Liver (tissue), 8 donors: ENCODE measurements at regions not wholly inside any gene's neighbourhood (a gene's known extent, or its start where the extent isn't known, plus 50 kb on each side); places are given as distances from the start of the nearest gene placed in this dataset.

Experiments
- DNase-seq: peaks from one replicate; pipeline ENCODE4 v3.0.0-alpha.2; 2017; ENCODE audit warnings: low spot score
- H3K27ac ChIP-seq, 2 donors: one replicate each; pipeline ENCODE4 v1.7.0; 2013; ENCODE audit warnings: inconsistent platforms in 2 of 2, low read length in 2 of 2, control low read depth in 1 of 2, low read depth in 1 of 2, mild to moderate bottlenecking in 1 of 2
- H3K27me3 ChIP-seq, 4 donors: one replicate each; pipeline versions ENCODE4 v1.6.1 to v1.7.0; 2013; ENCODE audit warnings: low read length in 3 of 4, inconsistent platforms in 1 of 4, mild to moderate bottlenecking in 1 of 4, moderate library complexity in 1 of 4; ENCODE audit not compliant: control insufficient read depth in 4 of 4, insufficient read depth in 4 of 4
- H3K36me3 ChIP-seq, 4 donors: one replicate each; pipeline versions ENCODE4 v1.6.1 to v1.7.0; 2013; ENCODE audit warnings: low read length in 3 of 4, mild to moderate bottlenecking in 3 of 4, low read depth in 1 of 4, moderate library complexity in 1 of 4; ENCODE audit not compliant: control insufficient read depth in 4 of 4, insufficient read depth in 3 of 4
- H3K4me1 ChIP-seq, 4 donors: one replicate each; pipeline versions ENCODE4 v1.6.1 to v1.7.0; 2013; ENCODE audit warnings: low read length in 3 of 4, mild to moderate bottlenecking in 3 of 4, moderate library complexity in 1 of 4; ENCODE audit not compliant: control insufficient read depth in 4 of 4, insufficient read depth in 4 of 4
- H3K4me3 ChIP-seq, 3 donors: one replicate each; pipeline versions ENCODE4 v1.6.1 to v1.7.0; 2013; ENCODE audit warnings: low read length in 3 of 3, control low read depth in 1 of 3, low read depth in 1 of 3, mild to moderate bottlenecking in 1 of 3
- H3K9ac ChIP-seq, 2 donors: one replicate each; pipeline ENCODE4 v1.7.0; 2013; ENCODE audit warnings: low read length in 2 of 2, mild to moderate bottlenecking in 2 of 2, moderate library complexity in 2 of 2, control low read depth in 1 of 2, low read depth in 1 of 2
- H3K9me3 ChIP-seq, 4 donors: one replicate each; pipeline versions ENCODE4 v1.6.1 to v1.7.0; 2013; ENCODE audit warnings: low read length in 3 of 4; ENCODE audit not compliant: control insufficient read depth in 4 of 4
- ATF3 ChIP-seq: IDR thresholded peaks from 2 replicates; pipeline ENCODE4 v1.6.1; 2016; ENCODE audit warnings: antibody characterized with exemption
- CTCF ChIP-seq: fragments of 150-350 bp; IDR thresholded peaks from 2 replicates; pipeline ENCODE4 v1.5.1; 2017; ENCODE audit warnings: improper control_type of control experiment, low read depth, low read length; ENCODE audit not compliant: missing input control
- EGR1 ChIP-seq, 2 donors: IDR thresholded peaks; 2 replicates each; pipeline ENCODE4 v1.6.1; 2016 to 2018; ENCODE audit warnings: antibody characterized with exemption in 2 of 2, low read depth in 2 of 2
- FOXA2 ChIP-seq: IDR thresholded peaks from 2 replicates; pipeline ENCODE4 v1.6.1; 2016; ENCODE audit warnings: antibody characterized with exemption
- HNF4A ChIP-seq, 2 donors: conservative IDR thresholded peaks; 2 replicates each; pipeline ENCODE4 v1.6.1; 2016; ENCODE audit warnings: antibody characterized with exemption in 2 of 2, mild to moderate bottlenecking in 2 of 2
- HNF4G ChIP-seq: IDR thresholded peaks from 2 replicates; pipeline ENCODE4 v1.6.1; 2016; ENCODE audit warnings: antibody characterized with exemption
- MAX ChIP-seq: IDR thresholded peaks from 2 replicates; pipeline ENCODE4 v1.6.1; 2016; ENCODE audit warnings: antibody characterized with exemption
- NR2F2 ChIP-seq: IDR thresholded peaks from 2 replicates; pipeline ENCODE4 v1.6.1; 2016; ENCODE audit warnings: antibody characterized with exemption
- RAD21 ChIP-seq, 2 donors: IDR thresholded peaks; 2 replicates each; pipeline ENCODE4 v1.6.1; 2016; ENCODE audit warnings: antibody characterized with exemption in 2 of 2, mild to moderate bottlenecking in 2 of 2
- REST ChIP-seq: IDR thresholded peaks from 2 replicates; pipeline ENCODE4 v1.6.1; 2016; ENCODE audit warnings: antibody characterized with exemption, mild to moderate bottlenecking
- YY1 ChIP-seq: IDR thresholded peaks from 2 replicates; pipeline ENCODE4 v1.6.1; 2016; ENCODE audit warnings: antibody characterized with exemption, mild to moderate bottlenecking
- WGBS: extraction: QIAGEN DNeasy Blood & Tissue Kit; methylation state at CpG from one replicate; pipeline ENCODE4 v1.1.7; 2013; 5-methylcytosine and 5-hydroxymethylcytosine counted together
- donor health status: healthy.
- donor health status: healthy.
- donor health status: healthy.
- donor health status: healthy.
- donor health status: healthy.

GRCh38 chr1:173413271-173413707 lies 63.8 kb upstream of the PRDX6 start:
- peaks cover 0 to 1% (median 0%) of the 10 kb centered on the region in 4 donors for H3K36me3 ChIP-seq
- H3K27ac ChIP-seq = no peak overlapping the region
- no peak overlapping the region for H3K4me3 ChIP-seq
- H3K27me3 ChIP-seq = no peaks in the 10 kb centered on the region
- no peaks in the 10 kb centered on the region for H3K4me1 ChIP-seq
- WGBS = 86% methylated on average over 7 of the region's 7 CpGs
- no peaks in the 10 kb centered on the region for H3K9me3 ChIP-seq
- H3K9ac ChIP-seq = no peak overlapping the region
- DNase-seq = no peak
- TF ChIP-seq YY1 = no peak
- TF ChIP-seq REST = no peak
- no peak for TF ChIP-seq HNF4G
- TF ChIP-seq RAD21 (IDR thresholded peaks at IDR 0.05) = no peak
- no peak for TF ChIP-seq CTCF
- TF ChIP-seq EGR1 (IDR thresholded peaks at IDR 0.05; ENCODE audit: low read depth in 2 of 2) = no peak
- no peak for TF ChIP-seq FOXA2
- TF ChIP-seq MAX = no peak
- no peak for TF ChIP-seq ATF3
- TF ChIP-seq HNF4A (conservative IDR thresholded peaks at IDR 0.05) = no peak
- no peak for TF ChIP-seq NR2F2

GRCh38 chr1:173414136-173414535 lies 63.0 kb upstream of the PRDX6 start:
- no peaks in the 10 kb centered on the region for H3K9me3 ChIP-seq
- no peak for DNase-seq
- 80% methylated on average over 3 of the region's 3 CpGs for WGBS
- TF ChIP-seq ATF3 (no peak), MAX (no peak)
- no peak overlapping the region for H3K4me3 ChIP-seq
- peaks cover 0 to 2% (median 0%) of the 10 kb centered on the region in 4 donors for H3K36me3 ChIP-seq
- H3K27ac ChIP-seq = no peak overlapping the region
- H3K27me3 ChIP-seq = no peaks in the 10 kb centered on the region
- H3K4me1 ChIP-seq = no peaks in the 10 kb centered on the region
- H3K9ac ChIP-seq = no peak overlapping the region
